NCI-H2107 treated with DMSO at 0.1 percent for 48 hours (cell line): ENCODE measurements at regions not wholly inside any gene's neighbourhood (a gene's known extent, or its start where the extent isn't known, plus 50 kb on each side); places are given as distances from the start of the nearest gene placed in this dataset.

ENCODE experiments used
- DNase-seq: peaks from one replicate; lab custom pipeline; 2025; ENCODE audit not compliant: unreplicated experiment; lab: John Stamatoyannopoulos, UW

DNA sequence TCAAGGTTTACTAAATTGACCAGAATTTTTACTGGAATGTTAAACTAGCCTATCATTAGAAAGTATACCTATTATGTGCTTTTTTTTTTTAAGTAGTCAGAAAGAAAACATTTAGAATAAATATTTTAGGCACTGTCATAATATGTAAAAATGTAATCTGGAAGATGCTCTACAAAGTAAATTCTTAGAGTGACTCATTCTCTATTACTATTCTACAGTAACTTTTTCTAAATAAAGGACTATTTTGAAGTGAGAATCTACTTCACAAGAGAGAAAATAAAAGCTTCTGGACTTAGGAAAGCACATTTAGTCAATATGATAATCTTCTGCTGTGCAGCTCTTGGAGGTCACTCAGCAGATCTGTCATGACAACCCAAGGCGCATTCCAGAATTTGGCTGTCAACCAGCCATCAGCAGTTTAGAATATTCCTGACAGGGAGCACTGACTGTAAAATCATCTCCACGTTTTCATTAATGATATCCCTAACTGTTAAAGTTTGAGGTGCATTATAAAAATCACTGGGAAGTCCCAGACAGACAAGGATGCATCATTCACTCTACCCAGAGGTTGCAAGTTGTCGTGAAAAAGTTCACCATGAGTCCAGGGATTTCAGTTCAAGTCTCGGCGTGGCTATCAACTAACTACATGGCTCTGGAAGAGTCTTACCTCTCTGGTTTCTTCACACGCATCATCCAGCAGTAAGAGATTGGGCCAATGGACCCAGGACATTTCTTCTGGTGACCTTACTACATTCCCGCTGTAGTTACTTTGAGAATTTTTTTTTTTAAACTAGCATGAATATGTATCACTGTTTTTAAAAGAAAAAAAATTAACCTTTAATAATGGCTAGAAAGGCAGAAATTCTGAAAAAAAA, 374.9 kb downstream of the GJA1 start:
- no peak for DNase-seq

DNA sequence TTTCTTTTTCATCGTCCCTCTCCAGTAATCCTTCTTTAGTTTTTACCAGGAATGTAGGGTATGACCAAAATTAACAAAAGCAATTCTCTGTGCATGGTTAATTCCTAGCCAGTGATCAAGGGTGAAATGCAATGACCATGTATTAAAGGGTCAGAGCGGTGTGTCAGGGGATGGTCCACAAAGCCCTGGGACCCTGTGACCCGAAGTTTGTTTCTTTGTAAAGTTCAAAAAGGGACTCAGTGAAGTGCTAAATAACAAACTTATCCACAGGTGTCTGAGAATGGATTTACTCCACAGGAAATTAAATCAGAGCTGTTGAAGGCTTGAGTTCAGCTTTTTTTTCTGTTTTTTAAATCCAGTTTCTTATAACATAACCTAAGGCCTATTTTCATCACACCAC, 375.7 kb downstream of the GJA1 start:
- no peak for DNase-seq

DNA sequence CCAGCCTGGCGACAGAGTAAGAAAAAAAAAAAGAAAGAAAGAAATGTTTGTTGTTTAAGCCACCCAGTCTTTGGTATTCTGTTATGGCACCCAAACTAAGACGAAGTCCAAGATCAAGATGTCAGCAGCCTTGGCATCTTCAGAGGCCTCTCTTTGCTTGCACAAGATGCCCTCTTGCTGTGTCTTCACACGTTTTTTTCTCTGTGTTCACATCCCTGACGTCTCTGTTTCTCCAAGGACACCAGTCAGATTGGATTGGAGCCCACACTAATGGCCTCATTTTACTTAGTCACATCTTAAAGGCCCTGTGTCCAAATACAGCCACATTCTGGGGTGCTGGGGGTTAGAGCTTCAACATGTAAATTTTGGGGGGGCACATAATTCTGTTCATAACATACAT, 380.9 kb downstream of the GJA1 start:
- no peak for DNase-seq

DNA sequence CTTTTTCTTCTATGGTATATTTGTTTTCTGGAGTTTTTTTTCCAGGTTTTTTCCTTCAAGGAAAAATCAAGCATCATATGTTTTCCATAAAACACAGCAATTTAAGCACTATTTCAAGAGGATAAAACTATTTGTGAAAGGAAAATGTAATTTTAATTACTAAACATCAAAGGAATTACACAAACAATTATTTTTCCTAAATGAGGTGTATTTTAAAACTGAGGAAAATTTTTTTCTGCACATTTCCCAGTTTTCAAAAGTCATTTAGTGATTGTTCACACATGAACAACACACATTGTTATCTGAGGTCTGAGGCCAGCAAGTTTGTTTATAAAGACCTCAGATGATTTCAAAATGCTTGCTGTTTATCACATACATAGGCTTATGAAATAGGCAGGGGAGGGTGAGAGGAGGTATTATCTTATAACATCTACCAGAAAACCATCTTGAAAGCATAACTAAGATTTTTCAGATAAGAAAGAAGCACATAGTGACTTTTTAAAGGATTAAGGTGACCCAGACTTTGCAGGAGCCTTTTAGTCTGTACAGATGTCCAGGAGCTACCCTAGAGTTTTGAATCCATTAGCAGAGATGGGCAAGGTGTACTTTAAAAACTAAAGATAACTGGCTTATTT, 381.6 kb downstream of the GJA1 start:
- no peak for DNase-seq

DNA sequence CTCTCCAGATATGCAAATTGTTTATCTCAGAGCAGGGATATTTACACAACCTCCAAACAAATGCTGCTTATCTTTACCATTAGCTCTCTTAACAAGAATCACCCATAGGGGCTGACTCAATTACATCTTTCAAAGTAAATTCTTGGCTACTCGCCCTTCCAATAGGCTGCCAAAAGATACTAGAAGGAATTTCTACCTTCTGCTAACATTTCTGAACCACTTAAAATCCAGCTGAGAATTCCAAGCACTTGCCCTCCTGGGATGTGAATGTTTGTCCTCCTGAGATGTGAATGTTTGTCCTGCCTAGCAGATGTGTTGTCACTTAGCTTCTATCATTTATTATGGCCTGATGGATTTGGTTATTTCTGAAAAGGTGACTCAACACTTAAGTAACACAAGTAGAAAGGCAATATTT, 388.0 kb downstream of the GJA1 start:
- DNase-seq: no peak

DNA sequence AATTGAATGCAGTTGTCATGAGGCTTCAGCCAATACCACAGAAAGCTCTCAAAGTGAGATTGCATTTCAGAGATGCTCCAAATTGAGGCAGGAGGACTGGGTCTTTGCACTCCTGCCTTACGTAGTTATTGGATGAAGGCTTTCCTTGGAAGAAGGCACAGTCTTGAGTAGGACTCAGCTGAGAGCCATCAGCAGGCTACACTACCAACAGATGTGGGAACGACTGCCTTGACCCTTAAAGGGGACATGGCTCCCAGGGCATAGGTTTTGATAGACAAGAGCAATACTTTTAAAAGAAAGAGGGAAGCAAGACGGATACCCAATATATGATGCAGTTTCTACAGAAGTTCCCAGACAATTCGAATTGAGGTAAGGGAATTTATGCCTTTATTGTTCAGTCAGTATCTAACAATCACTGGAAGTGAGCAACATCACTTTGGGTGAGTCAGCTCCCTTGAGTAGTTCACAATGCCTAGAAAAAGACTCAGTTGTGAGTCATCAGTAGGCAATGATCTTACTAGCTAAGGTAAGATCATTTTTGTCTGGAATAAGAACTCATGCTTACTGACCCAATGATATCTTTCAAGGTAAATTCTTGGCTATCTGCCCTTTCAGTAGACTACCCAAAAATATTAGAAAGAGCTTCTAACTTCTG, 390.8 kb downstream of the GJA1 start:
- no peak for DNase-seq

DNA sequence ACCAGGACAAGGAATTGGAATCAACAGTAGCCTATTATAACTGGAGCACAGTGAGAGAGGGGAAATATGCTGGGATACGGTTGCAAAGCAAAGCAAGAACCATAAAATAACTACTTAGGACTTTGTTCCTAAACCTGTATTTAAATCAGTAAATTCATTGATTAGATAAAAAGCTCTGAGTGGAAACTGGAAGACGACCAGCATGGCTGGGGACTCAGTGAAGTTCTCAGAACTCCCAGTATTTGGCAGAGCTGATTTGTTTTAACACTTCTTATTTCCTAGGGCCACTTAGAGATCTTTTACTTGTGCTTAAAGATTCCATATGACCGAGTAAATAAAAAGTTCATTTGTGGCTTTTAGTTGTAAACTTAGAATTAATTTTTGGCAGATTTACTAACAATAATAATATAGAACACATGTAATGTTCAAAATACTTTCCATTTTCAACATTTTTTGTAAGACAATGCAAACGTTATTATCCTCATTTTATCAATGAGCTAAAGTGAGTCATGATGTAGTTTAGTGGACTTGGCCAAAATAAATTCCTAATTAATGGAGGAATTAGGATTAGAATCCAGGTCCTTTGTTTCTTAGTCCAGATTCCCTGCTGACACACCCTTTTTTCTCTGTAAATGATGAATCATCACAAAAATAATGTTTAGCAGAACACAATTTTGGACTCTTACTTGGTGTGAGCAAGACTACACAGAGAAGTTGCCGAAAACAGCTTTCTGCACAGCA, 392.9 kb downstream of the GJA1 start:
- DNase-seq: no peak

DNA sequence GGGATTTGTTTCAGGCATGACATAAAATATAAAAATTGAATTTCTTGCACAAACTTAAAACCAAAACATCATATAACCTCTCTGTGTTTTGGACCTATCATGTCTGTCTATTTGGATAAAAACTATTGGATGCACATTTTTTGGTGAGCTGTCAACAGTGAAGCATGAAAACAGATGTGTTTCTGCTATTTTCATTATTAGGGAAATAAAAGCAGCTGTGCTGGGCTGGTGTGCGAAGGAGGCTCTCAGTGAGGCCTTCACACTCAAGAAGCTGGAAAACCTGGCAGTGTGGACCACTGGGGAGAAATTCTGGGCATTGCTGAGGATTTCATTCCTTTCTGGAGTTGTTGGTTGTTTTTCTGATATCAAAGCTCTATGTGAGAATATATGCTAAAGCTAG, 395.3 kb downstream of the GJA1 start:
- no peak for DNase-seq

DNA sequence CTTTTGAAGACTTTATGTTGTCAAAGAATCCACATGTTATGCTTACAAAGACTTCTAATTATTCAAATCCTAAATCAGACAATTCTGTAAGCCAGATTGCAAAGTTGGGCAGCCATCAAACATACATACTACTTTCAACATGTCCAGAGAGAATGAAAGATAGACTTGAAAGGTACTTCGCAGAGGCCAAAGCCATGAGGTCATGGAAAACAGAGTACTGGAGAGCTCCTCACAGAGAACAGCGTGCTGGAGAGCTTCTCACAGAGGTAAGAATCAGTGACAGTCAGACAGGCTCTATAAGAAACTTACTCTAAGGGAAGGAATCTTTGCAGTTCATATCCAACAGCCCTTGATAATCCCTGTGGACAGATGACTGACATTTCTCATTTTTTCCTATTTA, 400.2 kb downstream of the GJA1 start:
- no peak for DNase-seq

DNA sequence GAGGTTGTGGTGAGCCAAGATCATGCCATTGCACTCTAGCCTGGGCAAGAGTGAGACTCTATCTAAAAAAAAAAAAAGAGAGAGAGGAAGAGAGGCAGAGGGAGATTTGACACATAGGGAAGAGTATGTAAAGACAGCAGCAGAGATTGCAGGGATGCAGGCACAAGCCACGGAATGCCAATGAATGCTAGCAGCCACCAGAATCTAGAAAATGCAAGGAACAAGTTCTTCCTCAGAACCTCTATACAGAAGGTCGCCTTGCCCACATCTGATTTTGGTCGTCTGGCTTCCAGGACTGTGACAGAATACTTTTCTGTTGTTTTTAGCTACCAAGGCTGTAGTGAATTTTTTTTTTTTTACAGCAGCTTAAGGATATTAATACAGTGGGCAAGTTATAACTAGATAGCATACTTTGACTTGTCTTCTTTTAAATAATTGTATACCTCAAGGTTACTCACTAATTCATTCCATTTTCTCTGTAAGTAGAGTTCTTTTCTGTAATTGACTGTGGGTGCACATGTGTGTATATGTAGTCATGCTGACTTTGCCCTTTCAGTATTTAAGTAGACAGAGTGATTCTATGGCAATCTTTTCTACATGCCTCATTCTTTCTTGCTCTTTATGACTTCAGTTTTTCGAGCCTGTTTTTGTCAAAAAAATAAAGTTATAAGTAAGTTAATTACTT, 402.2 kb downstream of the GJA1 start:
- DNase-seq: no peak

DNA sequence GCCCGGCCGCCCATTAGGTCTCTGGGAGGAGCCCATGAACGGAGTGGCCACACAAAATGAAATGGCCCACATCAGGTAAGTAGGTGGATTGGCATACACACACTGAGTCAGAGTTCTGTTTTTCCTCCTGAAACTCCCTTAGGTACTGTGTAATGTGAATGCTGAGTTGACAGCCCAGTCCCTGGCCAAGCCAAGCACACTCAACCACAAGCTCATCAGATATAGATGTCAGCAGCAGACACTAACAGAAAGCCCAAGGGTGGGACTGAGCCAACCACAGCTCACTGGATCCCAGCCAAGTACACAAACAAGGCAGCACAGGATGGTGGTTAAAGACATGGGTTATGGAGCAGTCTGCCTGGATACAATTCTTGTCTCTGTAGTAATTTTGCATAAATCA, 403.4 kb downstream of the GJA1 start:
- DNase-seq: peak; percentile 7

DNA sequence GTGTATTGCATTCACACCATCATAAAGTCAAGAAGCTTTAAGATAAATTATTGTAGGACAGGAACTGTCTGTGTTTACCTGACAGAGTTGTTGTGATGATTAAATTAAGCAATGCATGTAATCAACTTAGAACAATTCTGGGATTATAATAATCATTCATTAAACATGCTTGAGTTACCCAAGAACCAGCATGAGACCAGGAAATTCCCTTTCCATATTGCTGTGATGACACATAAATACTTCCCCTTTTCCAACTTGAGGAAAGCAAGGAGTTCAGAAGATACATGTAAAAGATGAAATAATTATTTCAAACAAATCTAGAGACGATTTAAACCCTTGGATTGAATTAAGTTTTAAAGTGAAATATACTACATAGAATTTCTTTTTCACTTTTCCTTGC, 404.4 kb downstream of the GJA1 start:
- DNase-seq: no peak

DNA sequence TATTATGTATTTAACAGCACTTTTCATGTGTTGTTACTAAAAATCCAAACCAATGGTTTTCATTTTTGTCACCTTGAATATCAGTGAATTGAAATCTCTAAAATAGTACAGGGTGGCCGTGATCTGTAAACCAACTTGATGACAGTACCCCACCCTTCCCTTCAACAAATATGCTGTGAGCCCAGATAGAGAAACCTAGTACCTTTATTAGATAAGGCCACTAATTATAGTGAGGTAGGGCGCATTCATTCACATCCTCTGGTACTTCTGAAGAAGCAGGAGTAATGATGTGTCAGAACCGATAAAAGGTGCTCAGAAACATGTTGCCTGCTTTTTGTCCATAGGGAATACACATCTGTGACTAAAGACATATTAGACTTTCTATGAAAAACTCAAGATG, 409.5 kb downstream of the GJA1 start:
- DNase-seq: no peak

DNA sequence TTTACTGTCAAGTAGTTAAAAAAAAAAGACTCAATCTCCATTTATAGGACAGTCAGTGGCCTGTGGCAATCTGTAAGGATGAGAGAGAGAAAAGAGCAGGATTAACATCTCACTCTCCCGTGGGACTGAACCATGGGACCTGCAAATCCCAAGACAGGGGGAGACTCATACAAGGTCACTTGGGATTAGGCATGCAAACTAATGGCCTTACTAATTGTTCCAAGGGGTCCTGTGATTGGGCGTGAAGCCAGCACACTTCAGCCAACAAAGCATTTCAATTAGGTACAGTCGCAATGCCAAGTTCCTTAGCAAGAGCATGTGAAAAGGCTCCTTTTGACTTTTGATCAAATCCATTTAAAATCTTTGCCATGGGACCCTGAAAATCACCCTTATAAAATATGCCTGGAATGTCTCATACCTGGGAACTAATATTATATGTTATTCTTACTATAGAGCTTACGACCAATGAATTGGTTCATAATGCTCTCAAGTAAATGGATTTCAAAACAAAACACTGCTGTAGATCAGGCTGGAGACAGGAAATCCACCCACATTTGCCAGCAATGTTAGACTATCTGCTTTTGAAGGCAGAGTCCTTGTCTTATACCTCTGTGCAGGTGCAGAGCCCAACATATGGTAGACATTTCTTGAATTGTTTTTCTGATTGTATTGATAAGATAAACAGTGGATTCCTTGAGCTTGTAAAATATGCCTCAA, 412.5 kb downstream of the GJA1 start:
- DNase-seq: no peak

DNA sequence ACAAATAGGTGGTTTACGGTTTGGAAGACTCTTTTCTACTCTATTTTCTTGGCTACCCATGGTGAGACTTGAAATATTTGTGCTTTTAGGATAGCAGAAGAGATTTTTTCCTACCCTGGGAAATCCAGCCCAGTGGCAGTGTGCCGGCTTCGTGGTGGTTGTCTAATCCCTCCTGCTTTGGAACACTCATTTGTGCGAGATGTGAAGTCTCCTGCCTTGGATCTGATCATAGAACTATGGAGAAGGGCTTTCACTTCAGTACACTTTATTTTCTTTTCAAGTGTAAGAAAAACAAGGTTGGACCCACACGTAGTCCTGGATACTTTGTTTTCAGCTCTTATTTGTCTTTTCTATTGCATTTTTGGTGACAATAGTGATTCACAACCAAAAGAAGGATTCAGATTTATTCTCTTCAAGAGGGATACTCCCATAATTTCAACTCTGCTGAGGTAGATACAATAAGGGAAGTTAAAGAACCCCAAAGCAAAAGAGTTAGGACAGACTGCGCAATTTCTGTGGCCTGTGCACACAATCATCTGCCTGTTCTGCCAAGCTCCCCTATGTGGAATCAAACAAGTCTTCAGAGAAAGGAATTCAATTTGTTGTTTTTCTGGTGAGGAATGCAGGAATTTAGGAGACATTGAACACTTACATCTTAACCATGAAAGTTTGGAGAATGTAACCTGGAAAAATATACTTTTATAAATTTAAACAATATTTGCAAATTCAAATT, 413.2 kb downstream of the GJA1 start:
- DNase-seq: no peak

DNA sequence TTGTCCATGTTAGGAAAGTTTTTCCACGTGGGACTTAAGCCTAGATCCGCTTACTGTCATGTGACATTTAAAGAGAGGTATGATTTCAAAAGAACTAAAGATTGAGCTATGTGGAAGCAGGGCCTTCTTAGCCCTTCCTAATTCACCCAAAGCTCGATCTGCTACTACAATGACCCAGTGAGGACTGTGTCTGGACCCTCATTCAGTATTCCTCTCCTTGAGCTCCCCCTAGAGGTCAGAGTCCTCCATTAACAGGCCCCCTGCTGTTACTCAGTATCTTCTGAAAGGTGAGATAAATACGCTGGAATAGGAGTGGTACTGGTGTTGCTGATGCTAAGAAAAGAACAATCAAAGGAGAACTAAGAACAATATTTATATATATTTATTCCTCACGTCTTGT, 414.0 kb downstream of the GJA1 start:
- peak; percentile 9 for DNase-seq

DNA sequence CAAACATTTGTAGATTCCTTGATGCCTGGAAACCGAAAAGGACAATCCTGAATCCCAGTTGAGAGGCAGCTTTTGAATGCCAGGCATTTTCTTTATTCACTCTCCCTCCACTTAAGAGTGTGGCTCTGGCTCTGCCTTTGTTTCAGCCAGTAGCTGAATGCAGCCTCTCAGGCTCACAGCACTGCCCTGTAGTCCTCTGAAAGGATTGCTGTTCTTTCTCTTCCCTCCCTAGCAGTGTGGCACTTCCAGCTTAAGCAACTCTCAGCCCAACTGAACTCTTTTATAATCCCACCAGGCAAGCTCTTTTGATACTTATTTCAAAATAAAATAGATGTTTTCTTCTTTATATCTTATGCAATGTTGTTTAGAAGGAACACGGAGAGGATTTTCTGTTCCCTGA, 415.6 kb downstream of the GJA1 start:
- DNase-seq: no peak

DNA sequence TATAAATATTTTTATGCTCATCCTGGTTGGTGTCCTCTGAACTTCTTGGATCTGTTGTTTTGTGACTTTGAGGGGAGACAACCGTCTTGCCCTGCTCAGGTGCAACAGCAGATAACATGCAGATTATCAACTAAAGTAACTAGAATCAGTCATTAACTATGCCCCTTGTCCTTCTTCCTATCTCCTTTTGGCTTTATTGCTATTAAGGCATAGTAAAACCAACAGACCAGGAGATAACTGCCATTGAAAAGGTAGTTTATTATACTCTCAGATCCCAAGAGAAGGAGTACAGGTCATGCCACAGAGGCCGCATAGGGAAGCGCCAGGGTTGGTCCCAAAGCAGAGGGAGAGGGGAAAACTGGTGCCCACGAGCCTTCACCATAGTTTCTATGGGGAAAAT, 418.2 kb downstream of the GJA1 start:
- no peak for DNase-seq

DNA sequence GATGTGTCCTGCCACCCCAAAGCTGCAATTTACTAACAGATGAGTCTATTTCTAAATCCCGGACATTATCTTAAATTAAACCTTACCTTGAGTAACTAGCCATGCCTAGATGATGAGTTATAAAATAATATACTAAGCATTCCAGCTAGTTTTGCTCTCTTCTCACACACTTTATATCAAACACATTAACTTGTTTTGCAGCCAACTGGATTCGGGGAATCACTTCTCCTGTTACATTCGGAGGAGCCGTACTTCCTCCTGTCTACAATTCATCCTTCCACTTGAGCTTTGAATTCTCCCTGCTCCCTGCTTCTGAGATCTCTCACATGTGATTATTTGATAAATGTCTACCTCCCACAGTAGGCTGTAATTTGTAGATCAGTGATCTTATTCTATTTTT, 420.1 kb downstream of the GJA1 start:
- no peak for DNase-seq

DNA sequence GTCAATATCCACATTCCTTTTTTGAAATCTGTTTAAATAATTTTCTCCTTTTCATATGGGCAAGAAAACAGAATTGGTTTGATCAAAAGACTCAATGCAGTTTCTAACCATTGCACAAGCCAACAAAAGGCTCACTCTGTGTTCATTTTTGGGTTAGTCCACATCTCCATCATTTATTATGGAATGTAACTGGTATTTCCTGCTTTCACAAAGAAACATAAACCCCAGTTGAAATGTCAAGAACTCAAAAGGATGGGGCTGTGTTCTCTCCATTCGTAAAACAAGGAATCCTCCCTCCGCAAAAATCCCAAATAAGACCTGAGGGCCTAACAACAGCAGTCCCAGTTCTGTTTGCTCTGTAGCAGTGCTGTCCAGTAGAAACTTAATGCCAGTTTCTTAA, 420.9 kb downstream of the GJA1 start:
- DNase-seq: no peak
